ENCODE measurements at regions not wholly inside any gene's neighbourhood (a gene's known extent, or its start where the extent isn't known, plus 50 kb on each side); places are given as distances from the start of the nearest gene placed in this dataset.

GRCh38 chr1:34418166-34418565 lies 241.5 kb downstream of the C1orf94 start:
- Mint-ChIP-seq H3K27ac (no peak overlapping the region), H3K4me3 (no peak overlapping the region), H3K36me3 (no peaks in the 10 kb centered on the region), H3K9me3 (no peaks in the 10 kb centered on the region), H3K27me3 (ENCODE audit: low read depth) (peaks cover 25% of the 10 kb centered on the region), H3K4me1 (no peaks in the 10 kb centered on the region)
- DNase-seq (ENCODE audit: low spot score in 2 of 2, unreplicated experiment in 2 of 2): no peak
- TF ChIP-seq CTCF (IDR thresholded peaks at IDR 0.05; ENCODE audit: unreplicated experiment): no peak

GRCh38 chr1:34419663-34420136 lies 243.0 kb downstream of the C1orf94 start:
- TF ChIP-seq CTCF (IDR thresholded peaks at IDR 0.05; ENCODE audit: unreplicated experiment): no peak
- no peak for DNase-seq (ENCODE audit: low spot score in 2 of 2, unreplicated experiment in 2 of 2)
- H3K4me3 Mint-ChIP-seq: no peak overlapping the region
- H3K27me3 Mint-ChIP-seq (ENCODE audit: low read depth): peaks cover 26% of the 10 kb centered on the region
- H3K27ac Mint-ChIP-seq: no peak overlapping the region
- no peaks in the 10 kb centered on the region for H3K4me1 Mint-ChIP-seq
- no peaks in the 10 kb centered on the region for H3K36me3 Mint-ChIP-seq
- no peaks in the 10 kb centered on the region for H3K9me3 Mint-ChIP-seq

- H3K36me3 Mint-ChIP-seq: no peaks in the 10 kb centered on the region
- H3K27ac Mint-ChIP-seq: no peak overlapping the region
- peaks cover 4% of the 10 kb centered on the region for H3K4me1 Mint-ChIP-seq
- DNase-seq (ENCODE audit: low spot score in 2 of 2, unreplicated experiment in 2 of 2): no peak
- H3K9me3 Mint-ChIP-seq: no peaks in the 10 kb centered on the region
- no peak overlapping the region for H3K4me3 Mint-ChIP-seq
- peaks cover 36% of the 10 kb centered on the region for H3K27me3 Mint-ChIP-seq (ENCODE audit: low read depth)
- TF ChIP-seq CTCF (IDR thresholded peaks at IDR 0.05; ENCODE audit: unreplicated experiment): no peak
These were observed 248.3 kb downstream of the C1orf94 start for GRCh38 chr1:34425046-34425445.

GRCh38 chr1:34425785-34426184 lies 249.1 kb downstream of the C1orf94 start:
- TF ChIP-seq CTCF (IDR thresholded peaks at IDR 0.05; ENCODE audit: unreplicated experiment): no peak
- no peak overlapping the region for H3K4me3 Mint-ChIP-seq

GRCh38 chr1:34426325-34426896 lies 249.7 kb downstream of the C1orf94 start:
- peaks cover 33% of the 10 kb centered on the region for H3K27me3 Mint-ChIP-seq (ENCODE audit: low read depth)
- peaks cover 4% of the 10 kb centered on the region for H3K4me1 Mint-ChIP-seq
- no peak overlapping the region for H3K27ac Mint-ChIP-seq
- H3K36me3 Mint-ChIP-seq: no peaks in the 10 kb centered on the region
- no peaks in the 10 kb centered on the region for H3K9me3 Mint-ChIP-seq
- no peak for TF ChIP-seq CTCF (IDR thresholded peaks at IDR 0.05; ENCODE audit: unreplicated experiment)
- no peak for DNase-seq (ENCODE audit: low spot score in 2 of 2, unreplicated experiment in 2 of 2)
- H3K4me3 Mint-ChIP-seq: no peak overlapping the region

More at GRCh38 chr1:34425785-34426184, 249.1 kb downstream of the C1orf94 start:
- no peaks in the 10 kb centered on the region for H3K9me3 Mint-ChIP-seq
- no peak for DNase-seq (ENCODE audit: low spot score in 2 of 2, unreplicated experiment in 2 of 2)
- no peak overlapping the region for H3K27ac Mint-ChIP-seq
- peaks cover 36% of the 10 kb centered on the region for H3K27me3 Mint-ChIP-seq (ENCODE audit: low read depth)
- peaks cover 4% of the 10 kb centered on the region for H3K4me1 Mint-ChIP-seq
- no peaks in the 10 kb centered on the region for H3K36me3 Mint-ChIP-seq

- Mint-ChIP-seq H3K4me3 (no peak overlapping the region), H3K36me3 (no peaks in the 10 kb centered on the region), H3K27me3 (ENCODE audit: low read depth) (peaks cover 34% of the 10 kb centered on the region), H3K9me3 (no peaks in the 10 kb centered on the region), H3K27ac (no peak overlapping the region), H3K4me1 (peaks cover 4% of the 10 kb centered on the region)
- TF ChIP-seq CTCF (IDR thresholded peaks at IDR 0.05; ENCODE audit: unreplicated experiment): no peak
- DNase-seq (ENCODE audit: low spot score in 2 of 2, unreplicated experiment in 2 of 2): no peak
These were observed 250.5 kb downstream of the C1orf94 start for GRCh38 chr1:34427170-34427569.

Measured in mesothelial cell of epicardium (in vitro differentiated cells).